HEK293T (cell line): ENCODE measurements at regions not wholly inside any gene's neighbourhood (a gene's known extent, or its start where the extent isn't known, plus 50 kb on each side); places are given as distances from the start of the nearest gene placed in this dataset.

Source experiments
- CTCF ChIA-PET: fragments of 350-600 bp; formaldehyde crosslinking; extraction: SDS; loops from one replicate; lab custom pipeline; 2021; ENCODE audit warnings: antibody characterized with exemption, inconsistent platforms; lab: Yijun Ruan, JAX
- POLR2A ChIA-PET: fragments of 350-600 bp; formaldehyde crosslinking; extraction: SDS; loops from one replicate; lab custom pipeline; 2020; ENCODE audit warnings: antibody characterized with exemption, inconsistent platforms; lab: Yijun Ruan, JAX
- DNase-seq: peaks from one replicate; pipeline ENCODE4 v3.0.0; 2012; ENCODE audit warnings: mixed read lengths; ENCODE audit errors: extremely low spot score
- ARNT ChIP-seq: fragments of 450-650 bp; IDR thresholded peaks from 2 replicates; pipeline ENCODE4 v1.6.1; 2017; ENCODE audit warnings: mild to moderate bottlenecking
- BHLHE40 ChIP-seq: fragments of 450-650 bp; IDR thresholded peaks from 2 replicates; pipeline ENCODE4 v1.6.1; 2016; ENCODE audit warnings: mild to moderate bottlenecking, moderate library complexity, borderline replicate concordance
- CTBP1 ChIP-seq: fragments of 450-650 bp; IDR thresholded peaks from 2 replicates; pipeline ENCODE4 v1.6.1; 2016; ENCODE audit warnings: borderline replicate concordance
- ELF4 ChIP-seq: fragments of 450-650 bp; IDR thresholded peaks from 2 replicates; pipeline ENCODE4 v1.6.1; 2017; ENCODE audit warnings: antibody characterized with exemption
- FOXA1 ChIP-seq: fragments of 450-650 bp; IDR thresholded peaks from 2 replicates; pipeline ENCODE4 v1.6.1; 2016; ENCODE audit warnings: mild to moderate bottlenecking
- FOXK2 ChIP-seq: fragments of 450-650 bp; IDR thresholded peaks from 2 replicates; pipeline ENCODE4 v1.6.1; 2016; ENCODE audit warnings: mild to moderate bottlenecking
- FOXM1 ChIP-seq: fragments of 450-650 bp; IDR thresholded peaks from 2 replicates; pipeline ENCODE4 v1.6.1; 2017; ENCODE audit warnings: mild to moderate bottlenecking, borderline replicate concordance
- HDGF ChIP-seq: fragments of 450-650 bp; IDR thresholded peaks from 2 replicates; pipeline ENCODE4 v1.6.1; 2017; ENCODE audit warnings: antibody characterized with exemption, borderline replicate concordance
- L3MBTL2 ChIP-seq: fragments of 450-650 bp; conservative IDR thresholded peaks from 2 replicates; pipeline ENCODE4 v1.6.1; 2016; ENCODE audit warnings: mild to moderate bottlenecking
- LEF1 ChIP-seq: fragments of 450-650 bp; IDR thresholded peaks from 2 replicates; pipeline ENCODE4 v1.6.1; 2017; ENCODE audit warnings: mild to moderate bottlenecking, borderline replicate concordance
- NFRKB ChIP-seq: fragments of 450-650 bp; IDR thresholded peaks from 2 replicates; pipeline ENCODE4 v1.6.1; 2016; ENCODE audit warnings: mild to moderate bottlenecking, moderate library complexity
- SP1 ChIP-seq: fragments of 450-650 bp; IDR thresholded peaks from 2 replicates; pipeline ENCODE4 v1.6.1; 2017
- SUZ12 ChIP-seq: fragments of 450-650 bp; IDR thresholded peaks from 2 replicates; pipeline ENCODE4 v1.6.1; 2016; ENCODE audit warnings: mild to moderate bottlenecking
- TARDBP ChIP-seq: fragments of 450-650 bp; IDR thresholded peaks from 2 replicates; pipeline ENCODE4 v1.6.1; 2016
- ZNF384 ChIP-seq: fragments of 450-650 bp; IDR thresholded peaks from 2 replicates; pipeline ENCODE4 v1.6.1; 2016
- TF ChIP-seq, protein P1 (sequence below): fragments of 450-650 bp; IDR thresholded peaks from 2 replicates; pipeline ENCODE4 v1.6.1; 2016

DNA sequence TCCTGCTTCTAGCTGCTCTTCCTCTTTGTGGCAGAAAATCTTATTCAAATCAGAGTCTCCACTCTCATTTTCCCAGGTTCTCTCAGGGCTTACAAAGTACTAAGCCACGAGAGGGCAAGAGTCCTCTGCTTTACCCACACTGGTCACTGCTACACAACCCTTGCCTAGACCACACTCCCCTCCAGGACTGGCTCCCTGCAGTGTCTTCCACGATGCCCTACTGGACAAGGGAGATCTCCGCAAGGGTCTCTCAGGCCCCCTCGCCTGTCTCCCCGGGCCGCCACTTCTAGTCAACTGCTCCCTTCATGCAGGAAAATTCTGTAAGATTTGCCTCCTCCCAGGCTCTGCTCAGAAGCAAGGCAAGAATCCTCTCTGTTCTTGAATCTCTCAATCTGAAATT, 319.6 kb downstream of the RRAGC start:
- no peak for DNase-seq
- ChIA-PET POLR2A (no interaction called here), CTCF (interaction anchor here (0.6 kb wide), 1 partner anchor 301 kb away, joined by 3 read pairs; no protein-coding TSS in a partner anchor)
- TF ChIP-seq FOXK2: no peak
- no peak for TF ChIP-seq SP1
- TF ChIP-seq ZNF384: no peak
- no peak for TF ChIP-seq BHLHE40

DNA sequence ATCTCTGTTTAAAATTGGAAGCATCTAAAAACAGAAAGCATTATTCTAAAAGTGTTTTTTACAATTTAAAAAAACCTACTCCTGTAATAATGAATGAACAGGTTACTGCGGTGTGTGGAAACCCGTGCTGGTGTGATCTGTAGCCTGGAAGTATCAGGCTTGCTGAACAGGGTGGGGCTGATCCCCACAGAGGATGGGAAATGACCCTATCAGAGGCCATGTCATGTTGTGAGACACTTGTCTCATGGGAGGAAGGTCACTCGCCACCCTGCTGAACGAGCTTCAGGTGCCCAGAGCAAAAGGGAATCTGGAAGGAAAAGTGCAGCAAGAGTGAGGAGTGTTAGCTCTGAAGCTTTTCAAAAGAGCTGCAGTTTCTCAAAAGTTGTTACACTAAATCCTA, 320.7 kb downstream of the RRAGC start:
- POLR2A ChIA-PET: no interaction called here
- CTCF ChIA-PET: no interaction called here
- TF ChIP-seq ARNT: no peak
- no peak for TF ChIP-seq CTBP1
- TF ChIP-seq HDGF: no peak
- TF ChIP-seq, protein P1, sequence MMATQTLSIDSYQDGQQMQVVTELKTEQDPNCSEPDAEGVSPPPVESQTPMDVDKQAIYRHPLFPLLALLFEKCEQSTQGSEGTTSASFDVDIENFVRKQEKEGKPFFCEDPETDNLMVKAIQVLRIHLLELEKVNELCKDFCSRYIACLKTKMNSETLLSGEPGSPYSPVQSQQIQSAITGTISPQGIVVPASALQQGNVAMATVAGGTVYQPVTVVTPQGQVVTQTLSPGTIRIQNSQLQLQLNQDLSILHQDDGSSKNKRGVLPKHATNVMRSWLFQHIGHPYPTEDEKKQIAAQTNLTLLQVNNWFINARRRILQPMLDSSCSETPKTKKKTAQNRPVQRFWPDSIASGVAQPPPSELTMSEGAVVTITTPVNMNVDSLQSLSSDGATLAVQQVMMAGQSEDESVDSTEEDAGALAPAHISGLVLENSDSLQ: no peak
- DNase-seq: no peak

DNA sequence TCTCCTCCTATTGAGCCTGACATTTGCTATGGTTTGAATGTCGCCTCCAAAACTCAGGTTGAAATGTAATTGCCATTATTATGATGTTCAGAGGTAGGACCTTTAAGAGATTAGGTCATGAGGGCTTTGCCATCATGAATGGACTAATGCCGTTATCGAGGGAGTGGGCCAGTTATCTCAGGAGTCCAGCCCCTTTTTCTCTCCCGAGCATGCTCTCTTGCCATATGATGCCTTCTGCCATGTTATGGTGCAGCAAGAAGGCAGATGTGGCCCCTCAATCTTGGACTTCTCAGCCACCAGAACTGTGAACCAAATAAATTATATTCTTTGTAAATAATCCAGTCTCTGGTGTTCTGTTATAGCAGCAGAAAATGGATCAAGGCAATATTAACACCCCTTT, 323.5 kb downstream of the RRAGC start:
- TF ChIP-seq ZNF384 (no peak), NFRKB (no peak), LEF1 (no peak), TARDBP (no peak), FOXA1 (no peak), ELF4 (no peak), SUZ12 (no peak), HDGF (no peak), FOXM1 (no peak), ARNT (no peak), CTBP1 (no peak), SP1 (no peak), FOXK2 (no peak), L3MBTL2 (no peak), BHLHE40 (no peak)
- TF ChIP-seq, protein P1: no peak
- POLR2A ChIA-PET: no interaction called here
- no peak for DNase-seq
- CTCF ChIA-PET: no interaction called here

DNA sequence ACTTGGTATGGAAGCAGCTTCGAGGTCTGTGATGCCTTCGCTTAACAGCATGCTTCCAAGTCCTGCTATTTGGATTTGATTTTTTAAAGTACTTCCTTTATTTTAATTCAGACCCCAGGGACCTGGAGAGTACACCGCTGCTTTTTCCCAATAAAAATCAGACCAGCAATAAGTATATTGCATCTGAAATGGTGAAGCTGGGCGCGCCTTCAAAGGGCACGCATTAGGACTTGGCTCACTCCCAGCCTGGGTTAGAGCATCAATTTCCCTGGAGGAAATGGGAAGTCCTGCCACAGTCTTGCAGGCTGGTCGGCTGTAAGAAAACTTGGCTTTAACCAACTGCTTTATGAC, 325.1 kb downstream of the RRAGC start:
- ChIA-PET POLR2A (interaction anchor here (0.6 kb wide), 1 partner anchor 463 kb away, joined by 3 read pairs; no protein-coding TSS in a partner anchor), CTCF (interaction anchor here (0.5 kb wide), 1 partner anchor 34 kb away, joined by 3 read pairs; no protein-coding TSS in a partner anchor)
- DNase-seq: no peak
- no peak for TF ChIP-seq FOXA1
- TF ChIP-seq SP1: no peak
- TF ChIP-seq FOXM1: no peak
- TF ChIP-seq ARNT: no peak
- no peak for TF ChIP-seq CTBP1
- TF ChIP-seq HDGF: no peak

DNA sequence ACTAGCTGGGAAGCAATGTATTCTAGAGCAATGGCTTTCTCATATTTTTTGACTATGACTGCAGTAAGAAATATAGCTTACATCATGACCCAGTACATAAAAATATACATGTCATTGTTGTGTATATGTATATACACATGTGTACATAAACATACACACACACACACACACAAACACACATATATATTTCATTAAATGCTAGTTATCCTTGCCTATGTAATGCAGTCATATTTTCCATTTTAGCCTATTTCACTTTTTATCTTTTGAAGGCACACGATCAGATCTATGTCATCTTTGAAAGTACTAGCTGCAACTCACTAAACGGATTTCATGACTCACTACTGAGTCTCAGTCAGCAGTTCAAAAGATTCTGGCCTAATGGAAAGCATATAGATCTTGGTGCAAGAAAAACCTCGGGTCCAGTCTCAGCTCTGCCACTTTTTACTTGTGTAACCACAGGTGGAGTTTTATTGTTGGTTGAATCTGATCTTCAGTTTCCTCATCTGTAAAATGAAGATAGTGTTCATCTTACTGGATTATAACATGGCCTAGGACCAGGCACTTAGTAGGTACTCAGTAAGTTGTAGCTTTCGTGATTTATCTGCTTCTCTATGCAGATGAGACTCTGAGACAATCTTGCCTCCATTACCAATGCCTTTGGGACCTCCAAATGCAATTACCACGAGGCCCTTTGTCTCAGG, 325.6 kb downstream of the RRAGC start:
- ChIA-PET CTCF (no interaction called here), POLR2A (no interaction called here)
- TF ChIP-seq FOXK2 (no peak), ARNT (no peak), ZNF384 (no peak), NFRKB (no peak), L3MBTL2 (no peak), TARDBP (no peak), FOXM1 (no peak), HDGF (no peak), CTBP1 (no peak), SUZ12 (no peak), SP1 (no peak)
- TF ChIP-seq, protein P1: no peak
- no peak for DNase-seq

DNA sequence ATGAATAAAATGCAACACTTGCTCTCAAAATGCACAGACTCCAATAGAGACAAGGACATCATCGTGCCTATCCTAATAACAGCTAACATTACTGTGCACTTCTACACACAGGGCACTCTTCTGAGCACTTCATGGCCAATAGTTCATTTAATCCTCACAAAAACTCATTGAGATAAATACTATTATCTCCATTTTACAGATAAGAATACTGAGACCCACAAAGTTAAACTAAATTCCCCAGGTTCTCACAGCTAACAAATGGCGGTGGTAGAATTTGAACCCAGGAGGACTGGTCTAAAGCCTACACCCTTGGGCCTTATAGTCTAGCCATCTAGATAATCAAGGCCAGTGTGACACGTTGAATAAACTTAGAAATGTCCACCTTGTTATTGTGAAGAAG, 328.6 kb downstream of the RRAGC start:
- ChIA-PET POLR2A (no interaction called here), CTCF (interaction anchor here (0.5 kb wide), 1 partner anchor 8 kb away, joined by 3 read pairs; no protein-coding TSS in a partner anchor)
- DNase-seq: no peak
- no peak for TF ChIP-seq FOXK2
- TF ChIP-seq SUZ12: no peak
- TF ChIP-seq ZNF384: no peak
- no peak for TF ChIP-seq NFRKB
- no peak for TF ChIP-seq CTBP1
- TF ChIP-seq L3MBTL2: no peak
- no peak for TF ChIP-seq ELF4
- no peak for TF ChIP-seq BHLHE40
- TF ChIP-seq FOXM1: no peak
- no peak for TF ChIP-seq FOXA1
- TF ChIP-seq LEF1: no peak
- TF ChIP-seq SP1: no peak

DNA sequence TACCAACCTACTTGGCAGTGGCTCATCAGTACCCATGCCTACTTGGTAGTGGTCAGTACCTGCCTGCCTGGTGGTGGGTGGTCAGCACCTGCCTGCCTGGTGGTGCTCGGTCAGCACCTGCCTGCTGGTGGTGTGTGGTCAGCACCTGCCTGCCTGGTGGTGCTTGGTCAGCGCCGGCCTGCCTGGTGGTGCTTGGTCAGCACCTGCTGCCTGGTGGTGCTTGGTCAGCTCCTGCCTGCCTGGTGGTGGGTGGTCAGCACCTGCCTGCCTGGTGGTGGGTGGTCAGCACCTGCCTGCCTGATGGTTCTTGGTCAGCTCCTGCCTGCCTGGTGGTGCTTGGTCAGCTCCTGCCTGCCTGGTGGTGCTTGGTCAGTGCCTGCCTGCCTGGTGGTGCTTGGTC, 329.6 kb downstream of the RRAGC start:
- CTCF ChIA-PET: no interaction called here
- DNase-seq: no peak
- TF ChIP-seq TARDBP (no peak), ZNF384 (no peak), BHLHE40 (no peak), HDGF (no peak), SP1 (no peak), L3MBTL2 (no peak), ARNT (no peak), NFRKB (no peak), LEF1 (no peak), SUZ12 (no peak), CTBP1 (no peak), ELF4 (no peak), FOXA1 (no peak)
- TF ChIP-seq, protein P1: no peak
- POLR2A ChIA-PET: no interaction called here
